ENCODE measurements at regions not wholly inside any gene's neighbourhood (a gene's known extent, or its start where the extent isn't known, plus 50 kb on each side); places are given as distances from the start of the nearest gene placed in this dataset.
"Not testable (repeated sequence)": the region's sequence is repeated elsewhere in the genome, so short reads cannot be mapped to it uniquely, and the experiment has no call there.

GRCh38 chr16:31581065-31581464, 53.4 kb downstream of the AHSP start:
- TF ChIP-seq CTCF, POLR2A (IDR thresholded peaks at IDR 0.05): not testable (repeated sequence)
